ENCODE measurements at regions not wholly inside any gene's neighbourhood (a gene's known extent, or its start where the extent isn't known, plus 50 kb on each side); places are given as distances from the start of the nearest gene placed in this dataset.

DNA sequence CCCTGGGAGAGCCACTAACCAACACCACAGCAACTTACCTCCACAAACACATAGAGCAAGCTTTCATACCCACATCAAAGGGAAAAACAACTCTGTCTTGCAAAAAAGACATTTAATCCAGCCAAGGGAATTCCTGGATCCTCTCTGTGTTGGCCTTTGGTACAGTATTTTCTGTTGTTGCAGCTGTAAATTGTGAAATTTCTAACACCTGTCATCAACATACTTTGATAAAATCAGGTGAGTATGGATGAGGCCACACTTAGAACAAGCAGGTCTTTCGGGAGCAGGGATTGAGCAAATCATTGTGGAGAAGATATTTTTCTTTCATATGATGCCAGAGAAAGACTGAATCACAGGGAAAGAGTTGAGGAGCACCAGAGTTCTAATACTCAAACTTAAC, 89.3 kb downstream of the SPTSSA start:
- DNase-seq (no peak), ATAC-seq (no peak)
- no peaks in the 10 kb centered on the region for H3K36me3 ChIP-seq (ENCODE audit: low read depth)
- H3K9me3 ChIP-seq = no peaks in the 10 kb centered on the region
- H3K4me1 ChIP-seq (ENCODE audit: low read depth) = peaks cover 32% of the 10 kb centered on the region
- TF ChIP-seq CTCF (IDR thresholded peaks at IDR 0.05) = no peak
- intact Hi-C loops (cut with DNase I, micrococcal nuclease) = loop anchor here in 1 of 2 donors (10.0 kb wide), 1 partner anchor 62 kb away; no protein-coding TSS in a partner anchor
- H3K4me3 ChIP-seq = no peak overlapping the region

DNA sequence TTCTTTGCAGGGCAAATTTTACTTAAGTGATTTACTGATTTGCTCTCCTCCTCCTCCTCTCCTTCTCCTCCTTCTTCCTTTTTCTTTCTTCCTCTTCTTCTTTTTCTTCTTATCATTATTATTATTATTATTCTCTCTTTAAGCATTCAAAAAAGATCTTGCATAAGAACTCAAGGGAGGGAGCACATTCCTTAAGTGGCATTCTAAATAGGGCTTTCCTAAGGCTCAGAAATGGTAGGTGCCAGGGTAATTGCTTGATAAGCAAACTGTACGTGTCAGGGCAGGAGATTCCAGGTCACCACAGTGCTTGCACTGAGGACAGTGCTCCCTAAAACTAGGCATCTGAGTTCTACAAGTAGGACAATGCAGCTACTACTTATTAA, 92.4 kb downstream of the SPTSSA start:
- ATAC-seq (no peak), DNase-seq (no peak)
- Histone ChIP-seq H3K4me3 (no peak overlapping the region), H3K36me3 (ENCODE audit: low read depth) (no peaks in the 10 kb centered on the region), H3K9me3 (no peaks in the 10 kb centered on the region), H3K4me1 (ENCODE audit: low read depth) (peaks cover 28% of the 10 kb centered on the region)
- TF ChIP-seq CTCF (IDR thresholded peaks at IDR 0.05) = no peak
- intact Hi-C loops (cut with DNase I, micrococcal nuclease) = loop anchor here in 1 of 2 donors (10.0 kb wide), 1 partner anchor 65 kb away; no protein-coding TSS in a partner anchor

DNA sequence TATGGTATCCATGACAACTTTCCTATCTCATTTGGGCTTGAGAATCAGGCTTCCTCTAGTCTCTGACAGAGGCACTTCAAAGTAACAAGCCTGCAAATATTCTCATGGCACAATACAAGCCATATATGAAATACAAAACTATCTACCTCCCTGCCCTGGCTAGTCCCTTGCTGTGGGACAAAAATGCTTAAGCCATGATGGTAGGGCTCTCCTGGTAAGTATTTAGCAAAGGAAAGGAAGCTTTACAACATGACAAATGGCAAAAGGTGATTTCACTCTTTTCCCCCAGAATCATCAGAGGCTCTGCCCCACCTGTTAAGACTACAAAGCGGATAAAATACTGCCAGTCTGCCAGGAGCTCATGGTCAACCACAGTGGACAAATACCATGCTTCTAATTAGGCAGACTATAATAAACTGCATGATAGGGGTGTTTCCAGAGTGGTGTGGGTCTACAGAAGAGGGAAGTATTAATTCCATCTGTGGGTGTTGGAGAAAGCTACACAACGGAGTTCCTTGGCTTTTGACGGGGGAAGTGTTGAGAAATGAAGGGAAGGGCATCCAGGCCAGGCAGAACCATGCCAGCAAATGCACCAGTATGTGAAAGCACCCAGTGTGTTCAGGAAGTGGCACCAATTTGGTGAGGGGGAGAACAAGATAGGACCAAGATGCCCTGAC, 92.9 kb downstream of the SPTSSA start:
- DNase-seq (no peak), ATAC-seq (peak; percentile 2)
- Histone ChIP-seq H3K4me3 (no peak overlapping the region), H3K4me1 (ENCODE audit: low read depth) (peaks cover 28% of the 10 kb centered on the region), H3K36me3 (ENCODE audit: low read depth) (no peaks in the 10 kb centered on the region), H3K9me3 (no peaks in the 10 kb centered on the region)
- intact Hi-C loops (cut with DNase I, micrococcal nuclease) = no loop called here
- no peak for TF ChIP-seq CTCF (IDR thresholded peaks at IDR 0.05)

DNA sequence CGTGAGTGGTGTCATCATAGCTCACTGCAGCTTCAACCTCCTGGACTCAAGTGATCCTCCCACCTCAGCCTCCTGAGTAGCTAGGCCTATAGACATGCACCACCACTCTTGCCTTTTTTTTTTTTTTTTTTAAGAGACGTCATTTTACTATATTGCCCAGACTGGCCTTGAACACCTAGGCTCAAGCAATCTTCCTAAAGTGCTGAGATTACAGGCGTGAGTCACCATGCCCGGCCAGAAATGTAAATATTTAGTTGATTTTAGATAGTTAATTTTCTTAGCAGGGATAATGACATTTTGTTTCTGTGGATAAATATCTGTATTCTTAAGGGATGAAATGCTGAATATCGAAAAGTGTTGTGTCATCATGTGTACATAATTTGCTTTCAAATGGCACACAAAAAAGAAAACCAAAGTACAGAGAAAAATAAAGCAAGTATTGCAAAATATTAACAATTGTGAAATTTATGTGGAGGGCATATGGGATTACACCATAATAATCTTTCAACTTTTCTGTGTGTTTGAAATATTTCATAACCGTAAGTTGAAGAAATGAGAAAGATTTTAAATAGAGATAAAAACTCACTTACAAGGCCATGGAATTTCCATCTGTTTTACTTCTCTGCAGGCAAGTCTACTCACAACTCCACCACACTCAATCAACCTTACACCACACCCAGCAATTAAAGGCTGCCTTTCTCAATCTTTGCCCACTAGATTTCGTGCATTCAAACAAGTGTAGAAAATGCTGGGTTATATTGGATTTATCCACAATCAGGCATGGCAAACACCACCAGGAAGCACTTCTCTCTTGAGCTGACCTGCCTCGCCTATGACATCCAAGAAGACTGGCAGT, 93.7 kb downstream of the SPTSSA start:
- Histone ChIP-seq H3K9me3 (no peaks in the 10 kb centered on the region), H3K4me1 (ENCODE audit: low read depth) (peaks cover 28% of the 10 kb centered on the region), H3K36me3 (ENCODE audit: low read depth) (no peaks in the 10 kb centered on the region), H3K4me3 (no peak overlapping the region)
- intact Hi-C loops (cut with DNase I, micrococcal nuclease) = no loop called here
- DNase-seq = peak in 1 of 3 donors; percentile 57
- TF ChIP-seq CTCF (IDR thresholded peaks at IDR 0.05) = no peak
- ATAC-seq = peak; percentile 85

DNA sequence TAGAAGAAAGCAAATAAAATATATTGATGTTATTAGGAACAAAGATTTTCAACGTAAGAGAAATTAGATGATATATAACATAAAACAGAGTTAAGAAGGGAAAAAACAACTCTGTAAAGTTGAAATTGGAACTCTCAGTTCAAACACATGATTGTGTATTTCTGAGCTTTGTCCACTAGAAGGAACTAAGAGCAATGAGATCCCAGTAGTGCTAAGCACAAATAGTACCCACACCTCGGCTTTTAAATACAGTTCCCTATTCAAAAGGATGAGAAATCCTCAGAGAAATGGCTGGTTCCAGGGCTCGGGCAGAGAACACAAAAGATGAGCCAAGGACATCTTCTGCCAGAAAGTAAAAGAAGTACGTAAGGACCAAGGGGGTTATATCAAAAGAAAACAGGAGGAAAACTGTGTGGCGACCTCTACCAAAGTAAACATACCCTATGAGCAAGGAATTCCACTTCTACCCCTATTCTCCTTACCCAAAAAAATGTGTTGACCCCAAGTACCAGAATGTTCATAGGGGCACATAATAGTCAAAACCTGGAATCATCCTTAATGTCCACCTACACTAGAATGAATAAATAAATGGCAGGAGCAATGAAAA, 96.6 kb downstream of the SPTSSA start:
- Histone ChIP-seq H3K36me3 (ENCODE audit: low read depth) (no peaks in the 10 kb centered on the region), H3K9me3 (no peaks in the 10 kb centered on the region), H3K4me3 (no peak overlapping the region), H3K4me1 (ENCODE audit: low read depth) (peaks cover 26% of the 10 kb centered on the region)
- no peak for DNase-seq
- intact Hi-C loops (cut with DNase I, micrococcal nuclease) = no loop called here
- TF ChIP-seq CTCF (IDR thresholded peaks at IDR 0.05) = no peak
- peak; percentile 38 for ATAC-seq
